Omental fat pad (tissue), 3 donors: ENCODE measurements at regions not wholly inside any gene's neighbourhood (a gene's known extent, or its start where the extent isn't known, plus 50 kb on each side); places are given as distances from the start of the nearest gene placed in this dataset.

ENCODE experiments used
- ATAC-seq: fragments of 150-250 bp; one replicate; pipeline ENCODE4 v1.9.1; 2016; ENCODE audit warnings: mild to moderate bottlenecking, moderate library complexity; ENCODE audit not compliant: low FRiP score
- DNase-seq: peaks from one replicate; pipeline ENCODE4 v3.0.0-alpha.2; 2019; ENCODE audit warnings: low spot score
- CTCF ChIP-seq, 3 donors: fragments of 450-650 bp; IDR thresholded peaks; one replicate each; pipeline ENCODE4 v1.5.1; 2016 to 2017; ENCODE audit warnings: antibody characterized with exemption in 3 of 3, mild to moderate bottlenecking in 3 of 3, moderate library complexity in 2 of 3

DNA sequence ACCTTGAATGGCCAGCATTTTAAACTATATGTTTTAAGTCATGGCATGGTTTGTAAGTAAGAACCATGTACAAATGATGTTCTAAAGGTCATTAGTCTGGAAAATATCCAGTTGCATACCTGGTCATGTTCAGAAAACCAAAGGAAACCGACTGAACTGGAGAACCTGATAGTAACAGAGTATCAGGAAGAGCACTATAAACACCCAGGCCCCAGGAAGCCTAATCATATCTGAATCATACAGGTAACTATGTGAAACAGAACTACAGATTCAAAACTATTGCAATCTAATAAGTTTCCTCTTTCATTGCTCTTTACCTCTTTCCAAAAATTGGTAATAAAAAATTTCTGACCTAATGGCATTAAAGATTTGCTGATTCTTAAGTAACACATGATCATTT is 500.3 kb downstream of the ARHGEF28 start:
- TF ChIP-seq CTCF (IDR thresholded peaks at IDR 0.05), result no peak
- ATAC-seq (no peak), DNase-seq (no peak)

GRCh38 chr5:74124826-74125225 is 498.8 kb downstream of the ARHGEF28 start:
- ATAC-seq (no peak), DNase-seq (no peak)
- no peak for TF ChIP-seq CTCF (IDR thresholded peaks at IDR 0.05)

DNA sequence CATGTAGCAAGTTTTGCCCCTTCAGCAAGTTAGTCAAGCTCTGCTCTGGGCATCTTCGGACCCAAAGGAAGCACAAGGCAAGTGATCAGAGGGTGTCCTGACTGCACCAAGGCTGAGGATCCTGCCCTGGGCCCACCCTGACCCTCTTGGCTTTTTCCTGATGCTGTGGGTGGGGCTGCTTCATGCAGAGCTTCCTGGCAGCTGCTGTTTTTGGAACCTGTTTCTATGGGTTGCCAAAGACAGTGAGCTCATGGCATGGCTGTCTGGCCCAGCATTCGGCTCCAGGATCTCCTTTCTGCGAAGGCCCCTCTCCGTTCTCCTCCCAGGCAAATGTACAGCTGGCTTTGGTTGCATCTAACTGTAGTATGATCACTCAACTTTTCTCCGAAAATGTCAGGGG is 497.9 kb downstream of the ARHGEF28 start:
- no peak for TF ChIP-seq CTCF (IDR thresholded peaks at IDR 0.05)
- no peak for DNase-seq
- no peak for ATAC-seq

- no peak for ATAC-seq
- TF ChIP-seq CTCF (IDR thresholded peaks at IDR 0.05), result no peak
Observed at GRCh38 chr5:74122979-74123590, 497.1 kb downstream of the ARHGEF28 start.

GRCh38 chr5:74122175-74122574 is 496.2 kb downstream of the ARHGEF28 start:
- ATAC-seq (no peak), DNase-seq (no peak)
- TF ChIP-seq CTCF (IDR thresholded peaks at IDR 0.05), result no peak

More at GRCh38 chr5:74122979-74123590, 497.1 kb downstream of the ARHGEF28 start:
- DNase-seq, result no peak

- TF ChIP-seq CTCF (IDR thresholded peaks at IDR 0.05), result no peak
- ATAC-seq, result no peak
- no peak for DNase-seq
Observed at GRCh38 chr5:74120585-74120984, 494.6 kb downstream of the ARHGEF28 start.

GRCh38 chr5:74118071-74118470 is 492.1 kb downstream of the ARHGEF28 start:
- ATAC-seq, result no peak
- no peak for DNase-seq
- no peak for TF ChIP-seq CTCF (IDR thresholded peaks at IDR 0.05)
